Hepatocyte (in vitro differentiated cells): ENCODE measurements at regions not wholly inside any gene's neighbourhood (a gene's known extent, or its start where the extent isn't known, plus 50 kb on each side); places are given as distances from the start of the nearest gene placed in this dataset.

Experiments
- EZH2 ChIP-seq: fragments of 200-600 bp; sonication (generic); IDR thresholded peaks from 2 replicates; pipeline ENCODE4 v1.6.1; 2016; ENCODE audit warnings: antibody characterized with exemption, mild to moderate bottlenecking, borderline replicate concordance
- EZH2phosphoT487 ChIP-seq: fragments of 200-600 bp; sonication (generic); IDR thresholded peaks from one replicate; pipeline ENCODE4 v1.6.1; 2018; ENCODE audit warnings: antibody characterized with exemption, mild to moderate bottlenecking, low read depth, moderate library complexity; ENCODE audit not compliant: unreplicated experiment, severe bottlenecking
- TF ChIP-seq, protein P1 (sequence below): fragments of 200-600 bp; sonication (generic); IDR thresholded peaks from 2 replicates; pipeline ENCODE4 v1.5.1; 2016; ENCODE audit warnings: antibody characterized with exemption, mild to moderate bottlenecking; ENCODE audit not compliant: poor library complexity

DNA sequence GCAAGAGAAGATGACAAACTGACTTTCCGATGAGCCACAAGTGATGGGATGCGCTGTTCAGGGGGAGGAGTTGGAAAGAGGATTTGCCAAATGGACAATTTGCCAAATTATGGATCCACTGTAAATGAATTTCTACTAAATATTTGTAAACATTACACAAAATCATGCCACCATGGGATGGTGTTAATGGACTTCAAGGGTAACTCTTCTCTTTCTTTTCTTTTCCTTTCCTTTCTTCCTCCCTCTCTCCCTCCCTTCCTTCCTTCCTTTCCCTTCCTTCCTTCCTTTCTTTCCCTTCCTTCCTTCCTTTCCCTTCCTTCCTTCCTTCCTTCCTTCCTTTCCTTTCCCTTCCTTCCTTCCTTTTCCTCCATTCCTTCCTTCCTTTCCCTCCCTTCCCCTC lies 76.0 kb upstream of the PEG3 start:
- TF ChIP-seq, protein P1, sequence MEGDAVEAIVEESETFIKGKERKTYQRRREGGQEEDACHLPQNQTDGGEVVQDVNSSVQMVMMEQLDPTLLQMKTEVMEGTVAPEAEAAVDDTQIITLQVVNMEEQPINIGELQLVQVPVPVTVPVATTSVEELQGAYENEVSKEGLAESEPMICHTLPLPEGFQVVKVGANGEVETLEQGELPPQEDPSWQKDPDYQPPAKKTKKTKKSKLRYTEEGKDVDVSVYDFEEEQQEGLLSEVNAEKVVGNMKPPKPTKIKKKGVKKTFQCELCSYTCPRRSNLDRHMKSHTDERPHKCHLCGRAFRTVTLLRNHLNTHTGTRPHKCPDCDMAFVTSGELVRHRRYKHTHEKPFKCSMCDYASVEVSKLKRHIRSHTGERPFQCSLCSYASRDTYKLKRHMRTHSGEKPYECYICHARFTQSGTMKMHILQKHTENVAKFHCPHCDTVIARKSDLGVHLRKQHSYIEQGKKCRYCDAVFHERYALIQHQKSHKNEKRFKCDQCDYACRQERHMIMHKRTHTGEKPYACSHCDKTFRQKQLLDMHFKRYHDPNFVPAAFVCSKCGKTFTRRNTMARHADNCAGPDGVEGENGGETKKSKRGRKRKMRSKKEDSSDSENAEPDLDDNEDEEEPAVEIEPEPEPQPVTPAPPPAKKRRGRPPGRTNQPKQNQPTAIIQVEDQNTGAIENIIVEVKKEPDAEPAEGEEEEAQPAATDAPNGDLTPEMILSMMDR, result no peak
- TF ChIP-seq EZH2phosphoT487, result no peak
- no peak for TF ChIP-seq EZH2
